NB4 (cell line): ENCODE measurements at regions not wholly inside any gene's neighbourhood (a gene's known extent, or its start where the extent isn't known, plus 50 kb on each side); places are given as distances from the start of the nearest gene placed in this dataset.

Experiments used
- MYC ChIP-seq: IDR thresholded peaks from 2 replicates; pipeline ENCODE4 v1.6.1; 2011; ENCODE audit warnings: low read depth, low read length
- POLR2A ChIP-seq: IDR thresholded peaks from 2 replicates; pipeline ENCODE4 v1.6.1; 2011; ENCODE audit warnings: mild to moderate bottlenecking; ENCODE audit not compliant: insufficient read length; ENCODE audit errors: extremely low read depth
- TF ChIP-seq, protein P1 (sequence below): IDR thresholded peaks from one replicate; pipeline ENCODE4 v1.5.1; 2012; ENCODE audit warnings: low read depth, low read length

DNA sequence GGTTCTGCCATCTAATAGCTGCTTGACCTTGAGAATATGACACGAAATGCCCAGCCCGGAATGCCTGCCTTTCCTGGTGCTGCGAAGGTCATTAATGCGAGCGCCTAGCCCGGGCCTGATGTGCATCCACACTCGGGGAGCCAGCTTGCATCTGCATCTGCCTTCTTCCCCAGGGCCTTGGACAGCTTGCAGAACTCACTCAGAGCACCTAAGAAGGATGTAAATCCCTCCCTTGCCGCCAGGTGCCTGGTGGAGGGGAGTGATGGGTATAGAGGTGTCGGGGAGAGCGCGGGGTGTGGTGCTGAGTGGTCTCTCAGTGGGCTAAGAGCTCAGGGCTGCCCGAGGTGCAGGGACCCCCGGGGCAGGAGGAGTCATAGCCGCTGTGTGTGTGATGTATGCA is 127.2 kb downstream of the MRPL36 start:
- TF ChIP-seq, protein P1, sequence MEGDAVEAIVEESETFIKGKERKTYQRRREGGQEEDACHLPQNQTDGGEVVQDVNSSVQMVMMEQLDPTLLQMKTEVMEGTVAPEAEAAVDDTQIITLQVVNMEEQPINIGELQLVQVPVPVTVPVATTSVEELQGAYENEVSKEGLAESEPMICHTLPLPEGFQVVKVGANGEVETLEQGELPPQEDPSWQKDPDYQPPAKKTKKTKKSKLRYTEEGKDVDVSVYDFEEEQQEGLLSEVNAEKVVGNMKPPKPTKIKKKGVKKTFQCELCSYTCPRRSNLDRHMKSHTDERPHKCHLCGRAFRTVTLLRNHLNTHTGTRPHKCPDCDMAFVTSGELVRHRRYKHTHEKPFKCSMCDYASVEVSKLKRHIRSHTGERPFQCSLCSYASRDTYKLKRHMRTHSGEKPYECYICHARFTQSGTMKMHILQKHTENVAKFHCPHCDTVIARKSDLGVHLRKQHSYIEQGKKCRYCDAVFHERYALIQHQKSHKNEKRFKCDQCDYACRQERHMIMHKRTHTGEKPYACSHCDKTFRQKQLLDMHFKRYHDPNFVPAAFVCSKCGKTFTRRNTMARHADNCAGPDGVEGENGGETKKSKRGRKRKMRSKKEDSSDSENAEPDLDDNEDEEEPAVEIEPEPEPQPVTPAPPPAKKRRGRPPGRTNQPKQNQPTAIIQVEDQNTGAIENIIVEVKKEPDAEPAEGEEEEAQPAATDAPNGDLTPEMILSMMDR, result no peak
- TF ChIP-seq POLR2A (no peak), MYC (no peak)
